Stimulated activated CD4-positive, alpha-beta T cell treated with anti-CD3 and anti-CD28 coated beads, Interleukin-2, amount 100 ng/mL, for 24 hours (primary cell): ENCODE measurements at regions not wholly inside any gene's neighbourhood (a gene's known extent, or its start where the extent isn't known, plus 50 kb on each side); places are given as distances from the start of the nearest gene placed in this dataset.

Experiments used
- DNase-seq, 2 donors: peaks; one replicate each; pipeline ENCODE4 v3.0.0-alpha.2; 2020

- DNase-seq: no peak
Observed at GRCh38 chr3:118811236-118811732, 223.4 kb downstream of the IGSF11 start.

- DNase-seq: no peak
Observed at GRCh38 chr3:118813472-118813871, 221.2 kb downstream of the IGSF11 start.

DNA sequence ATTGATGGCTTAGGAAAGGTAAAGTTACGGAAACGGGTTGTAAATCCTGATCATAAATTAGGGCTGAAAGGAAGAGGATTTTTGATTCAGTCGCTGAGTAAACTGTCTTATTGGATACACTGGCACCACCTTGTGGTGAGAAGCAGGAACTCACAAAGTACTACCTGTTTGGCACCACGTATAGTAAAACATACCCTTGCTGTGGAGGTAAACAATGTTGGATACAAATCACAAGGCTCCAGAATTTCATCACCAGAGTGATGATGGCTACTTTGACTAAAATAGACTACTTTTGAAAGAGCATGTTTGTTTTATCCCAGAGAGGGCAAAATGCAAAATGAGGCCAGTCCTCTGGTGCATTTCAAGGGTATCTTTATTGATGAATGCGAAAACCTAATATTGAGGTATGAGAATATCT, 216.9 kb downstream of the IGSF11 start:
- DNase-seq: peak; percentile 38

DNA sequence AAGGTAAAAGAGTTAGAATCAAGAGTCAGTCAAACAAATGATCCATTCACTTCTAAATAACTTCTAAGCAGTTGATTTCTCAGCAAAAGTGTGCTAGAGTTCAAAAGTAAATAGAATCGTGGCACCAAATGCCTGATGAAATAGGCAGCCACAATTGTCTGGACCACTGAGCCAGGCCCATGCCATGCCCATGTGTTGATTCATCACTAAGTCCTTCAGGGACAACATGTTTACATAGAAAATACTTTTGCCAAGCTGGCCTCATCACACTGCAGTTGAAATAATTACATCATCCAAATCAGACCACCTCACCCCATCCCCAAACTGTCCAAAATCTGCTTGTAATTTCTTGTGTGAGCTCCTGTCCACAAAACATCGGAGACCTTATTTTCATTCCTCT, 216.3 kb downstream of the IGSF11 start:
- DNase-seq: no peak

DNA sequence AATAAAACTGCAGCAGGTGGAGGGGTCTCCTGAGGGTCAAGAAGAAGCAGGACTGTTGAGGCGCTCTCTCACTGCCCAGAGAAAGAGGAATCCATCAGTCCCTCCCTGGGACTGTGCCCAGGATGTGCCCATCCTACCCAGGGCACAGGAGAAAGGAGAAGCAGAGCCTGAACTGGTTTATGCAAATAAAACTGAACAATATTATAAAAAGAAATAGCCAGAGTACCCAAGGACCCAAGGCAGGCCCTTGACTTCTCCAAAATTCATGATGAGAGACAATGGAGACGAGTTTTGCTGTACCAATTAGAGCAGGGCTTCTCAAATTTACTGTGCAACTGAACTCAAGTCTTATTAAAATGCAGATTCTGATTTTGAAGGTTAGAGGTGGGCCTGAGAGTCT, 211.0 kb downstream of the IGSF11 start:
- DNase-seq: no peak

DNA sequence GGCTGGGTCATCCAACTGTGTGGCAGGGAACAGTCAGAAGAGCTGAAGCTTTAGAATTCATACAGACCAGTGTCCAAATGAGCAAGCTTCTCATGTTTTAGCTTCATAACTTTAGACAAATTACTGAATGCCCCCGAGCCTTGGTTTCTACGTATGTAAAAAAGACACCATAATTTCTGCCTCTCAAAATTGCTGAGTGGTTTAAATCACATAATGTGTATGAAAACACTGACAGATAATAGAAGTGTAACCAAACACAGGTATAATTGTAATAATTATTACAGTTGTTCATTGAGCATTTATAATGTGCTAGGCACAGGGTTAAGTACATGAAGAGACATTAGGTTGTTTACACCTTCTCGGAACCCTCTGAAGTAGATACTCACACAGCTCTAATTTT, 207.2 kb downstream of the IGSF11 start:
- no peak for DNase-seq

- no peak for DNase-seq
Observed at GRCh38 chr3:118828351-118828750, 206.3 kb downstream of the IGSF11 start.

DNA sequence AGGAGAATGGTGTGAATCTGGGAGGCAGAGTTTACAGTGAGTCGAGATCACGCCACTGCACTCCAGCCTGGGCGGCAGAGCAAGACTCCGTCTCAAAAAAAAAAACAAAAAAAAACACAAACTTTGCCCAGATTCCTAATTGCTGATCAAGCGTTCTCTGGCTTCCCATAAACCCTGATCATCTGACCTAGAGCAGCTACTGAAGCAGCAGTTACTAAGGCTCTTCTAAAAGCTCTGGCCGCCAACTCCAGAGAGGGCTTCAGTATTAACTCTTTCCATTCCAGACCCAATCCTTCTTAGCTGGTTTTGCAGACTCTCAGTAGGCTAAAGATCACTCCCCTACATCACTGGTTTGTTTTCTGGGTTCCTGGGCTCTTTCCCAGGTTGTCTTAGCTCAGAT, 201.6 kb downstream of the IGSF11 start:
- no peak for DNase-seq

DNA sequence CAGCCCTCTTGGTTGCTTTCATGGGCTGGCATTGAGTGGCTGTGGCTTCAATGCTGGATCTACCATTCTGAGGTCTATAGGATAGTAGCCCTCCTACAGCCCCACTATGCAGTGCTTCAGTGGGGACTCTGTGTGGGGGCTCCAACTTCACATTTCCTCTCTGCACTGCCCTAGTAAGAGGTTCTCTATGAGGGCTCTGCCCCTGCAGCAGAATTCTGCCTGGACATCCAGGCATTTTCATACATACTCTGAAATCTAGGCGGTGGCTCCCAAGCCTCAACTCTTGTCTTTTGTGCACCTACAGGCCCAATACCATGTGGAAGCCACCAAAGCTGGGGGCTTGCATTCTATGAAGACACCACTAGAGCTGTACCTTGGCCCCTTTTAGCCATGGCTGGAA, 195.8 kb downstream of the IGSF11 start:
- DNase-seq: no peak

GRCh38 chr3:118842147-118842863, 192.3 kb downstream of the IGSF11 start:
- no peak for DNase-seq

DNA sequence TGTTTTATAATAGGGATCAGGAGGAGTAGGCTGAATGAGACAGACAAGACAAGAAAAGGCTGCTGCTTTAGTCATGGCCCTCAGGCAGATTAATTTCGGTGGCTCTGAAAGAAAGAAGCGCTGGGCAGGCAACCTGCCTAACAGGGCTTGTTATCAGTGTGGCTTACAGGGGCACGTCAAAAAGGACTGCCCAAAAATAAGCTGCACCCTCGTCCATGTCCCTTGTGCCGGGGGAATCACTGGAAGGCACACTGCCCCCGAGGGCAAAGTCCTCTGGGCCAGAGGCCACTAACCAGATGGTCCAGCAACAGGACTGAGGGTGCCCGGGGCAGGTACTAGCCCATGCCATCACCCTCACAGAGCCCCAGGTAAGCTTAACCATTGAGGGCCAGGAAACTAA, 188.5 kb downstream of the IGSF11 start:
- DNase-seq: no peak
